ENCODE measurements at regions not wholly inside any gene's neighbourhood (a gene's known extent, or its start where the extent isn't known, plus 50 kb on each side); places are given as distances from the start of the nearest gene placed in this dataset.

GRCh38 chr9:80467632-80468031 is 895.9 kb downstream of the TLE4 start:
- TF ChIP-seq, protein P1, sequence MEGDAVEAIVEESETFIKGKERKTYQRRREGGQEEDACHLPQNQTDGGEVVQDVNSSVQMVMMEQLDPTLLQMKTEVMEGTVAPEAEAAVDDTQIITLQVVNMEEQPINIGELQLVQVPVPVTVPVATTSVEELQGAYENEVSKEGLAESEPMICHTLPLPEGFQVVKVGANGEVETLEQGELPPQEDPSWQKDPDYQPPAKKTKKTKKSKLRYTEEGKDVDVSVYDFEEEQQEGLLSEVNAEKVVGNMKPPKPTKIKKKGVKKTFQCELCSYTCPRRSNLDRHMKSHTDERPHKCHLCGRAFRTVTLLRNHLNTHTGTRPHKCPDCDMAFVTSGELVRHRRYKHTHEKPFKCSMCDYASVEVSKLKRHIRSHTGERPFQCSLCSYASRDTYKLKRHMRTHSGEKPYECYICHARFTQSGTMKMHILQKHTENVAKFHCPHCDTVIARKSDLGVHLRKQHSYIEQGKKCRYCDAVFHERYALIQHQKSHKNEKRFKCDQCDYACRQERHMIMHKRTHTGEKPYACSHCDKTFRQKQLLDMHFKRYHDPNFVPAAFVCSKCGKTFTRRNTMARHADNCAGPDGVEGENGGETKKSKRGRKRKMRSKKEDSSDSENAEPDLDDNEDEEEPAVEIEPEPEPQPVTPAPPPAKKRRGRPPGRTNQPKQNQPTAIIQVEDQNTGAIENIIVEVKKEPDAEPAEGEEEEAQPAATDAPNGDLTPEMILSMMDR (IDR thresholded peaks at IDR 0.05; ENCODE audit: insufficient read depth, low read depth, low read length, missing control alignments), result no peak
- DNase-seq (ENCODE audit: low read depth), result peak; percentile 85
- H3K4me3 ChIP-seq (ENCODE audit: low read length), result no peak overlapping the region

DNA sequence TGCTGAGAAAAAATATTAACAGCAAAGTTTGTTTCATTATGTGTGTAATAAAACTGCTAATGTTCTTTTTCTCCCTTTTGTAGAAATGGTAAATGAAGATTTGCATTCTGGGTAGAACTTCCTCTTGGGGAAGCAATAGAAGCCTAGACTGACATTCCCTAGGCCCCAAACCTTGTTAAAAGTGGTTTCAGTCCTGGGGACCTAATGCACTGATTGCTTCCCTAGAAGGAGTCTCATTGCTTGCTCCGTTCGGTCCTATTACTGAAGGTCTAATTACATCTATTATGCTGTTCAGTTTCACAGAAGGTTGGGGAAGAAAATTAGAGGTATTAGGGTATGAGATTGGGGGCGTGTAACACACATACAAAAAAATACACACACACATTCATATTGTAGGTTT is 893.8 kb downstream of the TLE4 start:
- TF ChIP-seq, protein P1 (IDR thresholded peaks at IDR 0.05; ENCODE audit: insufficient read depth, low read depth, low read length, missing control alignments), result no peak
- DNase-seq (ENCODE audit: low read depth), result no peak
- no peak overlapping the region for H3K4me3 ChIP-seq (ENCODE audit: low read length)

- DNase-seq (ENCODE audit: low read depth), result no peak
- no peak overlapping the region for H3K4me3 ChIP-seq (ENCODE audit: low read length)
- TF ChIP-seq, protein P1 (IDR thresholded peaks at IDR 0.05; ENCODE audit: insufficient read depth, low read depth, low read length, missing control alignments), result no peak
Measured at GRCh38 chr9:80449513-80449912, 877.7 kb downstream of the TLE4 start.

DNA sequence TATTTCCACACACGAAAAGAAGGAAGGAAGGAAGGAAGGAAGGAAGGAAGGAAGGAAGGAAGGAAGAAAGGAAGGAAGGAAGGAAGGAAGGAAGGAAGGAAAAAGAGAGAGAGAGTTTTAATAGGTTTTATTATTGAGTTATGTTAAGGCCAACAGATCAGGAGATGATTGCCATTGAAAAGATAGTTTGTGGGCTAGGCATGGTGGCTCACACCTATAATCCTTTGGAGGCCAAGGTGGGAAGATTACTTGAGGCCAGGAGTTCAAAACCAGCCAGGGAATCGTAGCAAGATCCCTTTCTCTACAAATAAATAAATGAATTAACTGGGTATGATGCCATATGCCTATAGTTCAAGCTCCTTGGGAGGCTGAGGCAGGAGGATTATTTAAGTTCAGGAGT is 877.2 kb downstream of the TLE4 start:
- no peak overlapping the region for H3K4me3 ChIP-seq (ENCODE audit: low read length)
- DNase-seq (ENCODE audit: low read depth), result no peak
- TF ChIP-seq, protein P1 (IDR thresholded peaks at IDR 0.05; ENCODE audit: insufficient read depth, low read depth, low read length, missing control alignments), result no peak

- no peak for DNase-seq (ENCODE audit: low read depth)
- no peak overlapping the region for H3K4me3 ChIP-seq (ENCODE audit: low read length)
Measured at GRCh38 chr9:80447876-80448275, 876.1 kb downstream of the TLE4 start.

DNA sequence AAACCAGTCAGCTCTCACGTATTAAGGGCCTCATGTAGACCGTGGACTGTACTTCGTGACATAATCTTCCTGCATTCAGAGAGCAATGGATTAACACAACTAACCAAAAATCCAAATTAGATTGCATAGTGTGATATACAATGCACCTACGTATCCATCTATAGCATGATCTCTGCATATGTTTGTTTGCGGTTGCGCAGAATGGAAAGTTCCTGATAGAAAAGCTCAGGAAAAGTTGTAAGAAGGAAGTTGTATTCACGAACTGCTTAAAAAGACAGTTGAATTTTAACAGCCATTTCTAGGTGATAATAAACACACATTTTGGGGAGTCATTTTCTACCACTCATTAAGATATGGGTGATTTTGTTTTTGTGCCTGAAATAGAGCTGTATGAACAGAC is 869.0 kb downstream of the TLE4 start:
- DNase-seq (ENCODE audit: low read depth), result no peak
- no peak overlapping the region for H3K4me3 ChIP-seq (ENCODE audit: low read length)
- TF ChIP-seq, protein P1 (IDR thresholded peaks at IDR 0.05; ENCODE audit: insufficient read depth, low read depth, low read length, missing control alignments), result no peak

More at GRCh38 chr9:80447876-80448275, 876.1 kb downstream of the TLE4 start:
- TF ChIP-seq, protein P1 (IDR thresholded peaks at IDR 0.05; ENCODE audit: insufficient read depth, low read depth, low read length, missing control alignments), result no peak

DNA sequence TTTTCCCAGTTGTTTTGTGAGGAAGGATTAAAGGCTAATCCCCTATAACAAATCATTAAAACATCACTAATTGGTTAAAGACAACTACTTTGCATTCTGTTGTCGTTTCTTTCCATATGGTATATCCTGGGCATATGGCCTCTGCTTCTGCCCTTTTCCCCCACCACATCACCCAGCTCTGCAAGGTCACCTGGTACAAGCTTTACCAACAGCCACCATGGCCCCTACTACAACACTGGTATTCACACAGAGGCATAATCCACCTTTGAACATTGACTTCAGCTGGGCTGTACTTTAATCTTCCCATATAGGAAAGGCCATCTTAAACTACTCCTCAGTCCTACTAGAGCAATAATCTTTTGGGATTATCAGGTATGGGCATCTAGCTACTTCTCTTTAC is 866.1 kb downstream of the TLE4 start:
- no peak for DNase-seq (ENCODE audit: low read depth)
- TF ChIP-seq, protein P1 (IDR thresholded peaks at IDR 0.05; ENCODE audit: insufficient read depth, low read depth, low read length, missing control alignments), result no peak
- no peak overlapping the region for H3K4me3 ChIP-seq (ENCODE audit: low read length)
